Kasumi-1 (cell line): ENCODE measurements at regions not wholly inside any gene's neighbourhood (a gene's known extent, or its start where the extent isn't known, plus 50 kb on each side); places are given as distances from the start of the nearest gene placed in this dataset.

ENCODE experiments used
- DNase-seq, 2 experiments: peaks; one replicate each; lab custom pipeline; 2025; lab: John Stamatoyannopoulos, UW

GRCh38 chr2:7971841-7972240, 710.0 kb upstream of the ID2 start:
- DNase-seq, result no peak

- no peak for DNase-seq
Observed at GRCh38 chr2:7972670-7973069, 709.2 kb upstream of the ID2 start.

GRCh38 chr2:7973801-7974480, 707.9 kb upstream of the ID2 start:
- DNase-seq, result no peak

- DNase-seq, result no peak
Observed at GRCh38 chr2:7974936-7975335, 706.9 kb upstream of the ID2 start.

GRCh38 chr2:7976206-7976605, 705.6 kb upstream of the ID2 start:
- no peak for DNase-seq

GRCh38 chr2:7977981-7978380, 703.9 kb upstream of the ID2 start:
- no peak for DNase-seq

- no peak for DNase-seq
Observed at GRCh38 chr2:7982054-7982453, 699.8 kb upstream of the ID2 start.

- DNase-seq, result no peak
Observed at GRCh38 chr2:7983451-7983850, 698.4 kb upstream of the ID2 start.

GRCh38 chr2:7983912-7984311, 697.9 kb upstream of the ID2 start:
- DNase-seq, result no peak

GRCh38 chr2:7984693-7985353, 697.0 kb upstream of the ID2 start:
- no peak for DNase-seq

- DNase-seq, result no peak
Observed at GRCh38 chr2:7986431-7986830, 695.4 kb upstream of the ID2 start.

- DNase-seq, result no peak
Observed at GRCh38 chr2:7987992-7988391, 693.9 kb upstream of the ID2 start.

GRCh38 chr2:7988440-7988839, 693.4 kb upstream of the ID2 start:
- DNase-seq, result no peak

GRCh38 chr2:7989823-7990222, 692.0 kb upstream of the ID2 start:
- DNase-seq, result no peak

GRCh38 chr2:7992612-7993602, 688.9 kb upstream of the ID2 start:
- no peak for DNase-seq

- DNase-seq, result no peak
Observed at GRCh38 chr2:7994397-7994951, 687.4 kb upstream of the ID2 start.

GRCh38 chr2:7997279-7997678, 684.6 kb upstream of the ID2 start:
- DNase-seq, result peak in 1 of 2 experiments; percentile 2

GRCh38 chr2:7999683-8000476, 682.0 kb upstream of the ID2 start:
- no peak for DNase-seq

GRCh38 chr2:8000870-8001269, 681.0 kb upstream of the ID2 start:
- peak in 1 of 2 experiments; percentile 10 for DNase-seq

GRCh38 chr2:8002765-8003393, 679.0 kb upstream of the ID2 start:
- DNase-seq, result no peak

GRCh38 chr2:8003462-8004075, 678.3 kb upstream of the ID2 start:
- no peak for DNase-seq
